Tibial nerve (tissue), 3 donors: ENCODE measurements at regions not wholly inside any gene's neighbourhood (a gene's known extent, or its start where the extent isn't known, plus 50 kb on each side); places are given as distances from the start of the nearest gene placed in this dataset.

ENCODE experiments used
- POLR2A ChIP-seq, 2 donors: fragments of 450-650 bp; IDR thresholded peaks; one replicate each; pipeline ENCODE4 v1.6.1; 2017; ENCODE audit warnings: antibody characterized with exemption in 2 of 2, mild to moderate bottlenecking in 2 of 2, moderate library complexity in 2 of 2
- TF ChIP-seq, protein P1 (sequence below), 5 experiments: fragments of 200-600 bp in 3 of 5; fragments of 450-650 bp in 2 of 5; sonication (generic) in 3 of 5; IDR thresholded peaks; one replicate each; pipeline ENCODE4 v1.5.1; 2016 to 2019; ENCODE audit warnings: antibody characterized with exemption in 5 of 5, mild to moderate bottlenecking in 3 of 5, moderate library complexity in 2 of 5

DNA sequence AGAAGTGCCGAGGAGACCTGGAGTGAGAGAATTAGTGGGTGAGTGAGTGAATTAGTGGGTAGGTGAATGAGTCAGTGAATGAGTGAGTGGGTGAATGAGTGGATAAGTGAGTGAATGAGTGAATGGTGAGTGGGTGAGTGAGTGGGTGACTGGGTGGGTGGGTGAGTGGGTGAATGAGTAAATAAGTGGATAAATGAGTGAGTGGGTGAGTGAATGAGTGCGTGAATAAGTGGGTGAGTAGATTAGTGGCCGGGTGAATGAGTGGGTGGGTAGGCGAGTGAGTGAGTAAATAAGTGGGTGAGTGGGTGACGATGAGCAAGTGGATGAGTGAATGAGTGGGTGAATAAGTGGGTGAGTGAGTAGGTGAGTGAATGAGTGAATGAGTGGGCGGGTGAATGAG lies 243.7 kb upstream of the MGMT start:
- TF ChIP-seq, protein P1, sequence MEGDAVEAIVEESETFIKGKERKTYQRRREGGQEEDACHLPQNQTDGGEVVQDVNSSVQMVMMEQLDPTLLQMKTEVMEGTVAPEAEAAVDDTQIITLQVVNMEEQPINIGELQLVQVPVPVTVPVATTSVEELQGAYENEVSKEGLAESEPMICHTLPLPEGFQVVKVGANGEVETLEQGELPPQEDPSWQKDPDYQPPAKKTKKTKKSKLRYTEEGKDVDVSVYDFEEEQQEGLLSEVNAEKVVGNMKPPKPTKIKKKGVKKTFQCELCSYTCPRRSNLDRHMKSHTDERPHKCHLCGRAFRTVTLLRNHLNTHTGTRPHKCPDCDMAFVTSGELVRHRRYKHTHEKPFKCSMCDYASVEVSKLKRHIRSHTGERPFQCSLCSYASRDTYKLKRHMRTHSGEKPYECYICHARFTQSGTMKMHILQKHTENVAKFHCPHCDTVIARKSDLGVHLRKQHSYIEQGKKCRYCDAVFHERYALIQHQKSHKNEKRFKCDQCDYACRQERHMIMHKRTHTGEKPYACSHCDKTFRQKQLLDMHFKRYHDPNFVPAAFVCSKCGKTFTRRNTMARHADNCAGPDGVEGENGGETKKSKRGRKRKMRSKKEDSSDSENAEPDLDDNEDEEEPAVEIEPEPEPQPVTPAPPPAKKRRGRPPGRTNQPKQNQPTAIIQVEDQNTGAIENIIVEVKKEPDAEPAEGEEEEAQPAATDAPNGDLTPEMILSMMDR (IDR thresholded peaks at IDR 0.05), result no peak
- no peak for TF ChIP-seq POLR2A (IDR thresholded peaks at IDR 0.05)
